IPS-20b (cell line): ENCODE measurements at regions not wholly inside any gene's neighbourhood (a gene's known extent, or its start where the extent isn't known, plus 50 kb on each side); places are given as distances from the start of the nearest gene placed in this dataset.

Source experiments
- H3K27ac ChIP-seq: one replicate; pipeline ENCODE4 v1.5.1; 2013; ENCODE audit warnings: low read length
- H3K27me3 ChIP-seq: 2 replicates; pipeline ENCODE4 v1.6.1; 2013; ENCODE audit warnings: mild to moderate bottlenecking, low read length, inconsistent platforms; ENCODE audit not compliant: insufficient read depth
- H3K36me3 ChIP-seq: 2 replicates; pipeline ENCODE4 v1.6.1; 2013; ENCODE audit warnings: low read depth, mild to moderate bottlenecking, inconsistent platforms, low read length, moderate library complexity; ENCODE audit not compliant: insufficient read depth
- H3K4me1 ChIP-seq: 2 replicates; pipeline ENCODE4 v1.6.1; 2013; ENCODE audit warnings: mild to moderate bottlenecking, control low read depth, inconsistent platforms, low read length, moderate library complexity; ENCODE audit not compliant: insufficient read depth
- H3K4me3 ChIP-seq: 2 replicates; pipeline ENCODE4 v1.5.1; 2013; ENCODE audit warnings: mild to moderate bottlenecking, low read length, inconsistent platforms
- H3K9ac ChIP-seq: 2 replicates; pipeline ENCODE4 v1.6.1; 2013; ENCODE audit warnings: low read depth, mild to moderate bottlenecking, inconsistent platforms, low read length, moderate library complexity
- H3K9me3 ChIP-seq: 2 replicates; pipeline ENCODE4 v1.6.1; 2013; ENCODE audit warnings: mild to moderate bottlenecking, low read depth, low read length, inconsistent platforms; ENCODE audit not compliant: insufficient read depth

GRCh38 chr2:56898986-56899385 lies 715.2 kb downstream of the CCDC85A start:
- Histone ChIP-seq H3K27ac (no peak overlapping the region), H3K27me3 (no peaks in the 10 kb centered on the region), H3K4me3 (no peak overlapping the region), H3K9ac (no peak overlapping the region), H3K9me3 (no peaks in the 10 kb centered on the region), H3K4me1 (no peaks in the 10 kb centered on the region), H3K36me3 (no peaks in the 10 kb centered on the region)

- Histone ChIP-seq H3K36me3 (no peaks in the 10 kb centered on the region), H3K4me3 (no peak overlapping the region)
These were observed 728.7 kb downstream of the CCDC85A start for GRCh38 chr2:56912490-56912889.

GRCh38 chr2:56918790-56919189 lies 735.0 kb downstream of the CCDC85A start:
- H3K9me3 ChIP-seq, result no peaks in the 10 kb centered on the region; the same call in 1 of the 2 replicates
- H3K27me3 ChIP-seq, result no peaks in the 10 kb centered on the region
- no peak overlapping the region for H3K9ac ChIP-seq
- no peaks in the 10 kb centered on the region for H3K36me3 ChIP-seq
- no peaks in the 10 kb centered on the region for H3K4me1 ChIP-seq
- no peak overlapping the region for H3K4me3 ChIP-seq
- H3K27ac ChIP-seq, result no peak overlapping the region

More at GRCh38 chr2:56912490-56912889, 728.7 kb downstream of the CCDC85A start:
- Histone ChIP-seq H3K27me3 (no peaks in the 10 kb centered on the region), H3K9me3 (no peaks in the 10 kb centered on the region; the same call in 1 of the 2 replicates), H3K9ac (no peak overlapping the region), H3K27ac (no peak overlapping the region), H3K4me1 (no peaks in the 10 kb centered on the region)

- H3K27me3 ChIP-seq, result no peaks in the 10 kb centered on the region
- H3K4me1 ChIP-seq, result no peaks in the 10 kb centered on the region; the same call in 1 of the 2 replicates
- no peak overlapping the region for H3K27ac ChIP-seq
- no peak overlapping the region for H3K4me3 ChIP-seq
- H3K9me3 ChIP-seq, result no peaks in the 10 kb centered on the region
- no peak overlapping the region for H3K9ac ChIP-seq
- no peaks in the 10 kb centered on the region for H3K36me3 ChIP-seq
These were observed 750.2 kb downstream of the CCDC85A start for GRCh38 chr2:56933976-56934375.

- Histone ChIP-seq H3K9me3 (no peaks in the 10 kb centered on the region), H3K4me3 (no peak overlapping the region), H3K4me1 (no peaks in the 10 kb centered on the region; the same call in 1 of the 2 replicates), H3K27me3 (no peaks in the 10 kb centered on the region), H3K9ac (no peak overlapping the region), H3K27ac (no peak overlapping the region), H3K36me3 (no peaks in the 10 kb centered on the region)
These were observed 751.1 kb downstream of the CCDC85A start for GRCh38 chr2:56934866-56935265.

- no peak overlapping the region for H3K9ac ChIP-seq
- no peaks in the 10 kb centered on the region for H3K27me3 ChIP-seq
- H3K4me1 ChIP-seq, result no peaks in the 10 kb centered on the region; the same call in 1 of the 2 replicates
- H3K36me3 ChIP-seq, result no peaks in the 10 kb centered on the region
- H3K4me3 ChIP-seq, result no peak overlapping the region
- H3K9me3 ChIP-seq, result no peaks in the 10 kb centered on the region
- no peak overlapping the region for H3K27ac ChIP-seq
These were observed 756.3 kb downstream of the CCDC85A start for GRCh38 chr2:56940054-56940453.

GRCh38 chr2:56952871-56953270 lies 769.1 kb downstream of the CCDC85A start:
- Histone ChIP-seq H3K4me3 (no peak overlapping the region), H3K9me3 (peaks cover 12% of the 10 kb centered on the region), H3K27me3 (no peaks in the 10 kb centered on the region), H3K27ac (no peak overlapping the region), H3K9ac (no peak overlapping the region), H3K36me3 (no peaks in the 10 kb centered on the region), H3K4me1 (no peaks in the 10 kb centered on the region)

- Histone ChIP-seq H3K9ac (no peak overlapping the region), H3K4me1 (no peaks in the 10 kb centered on the region), H3K27ac (no peak overlapping the region), H3K36me3 (no peaks in the 10 kb centered on the region), H3K27me3 (no peaks in the 10 kb centered on the region), H3K4me3 (no peak overlapping the region), H3K9me3 (peaks cover 3% of the 10 kb centered on the region; the same call in 1 of the 2 replicates)
These were observed 776.8 kb downstream of the CCDC85A start for GRCh38 chr2:56960581-56960980.

GRCh38 chr2:56962673-56963072 lies 778.9 kb downstream of the CCDC85A start:
- H3K9ac ChIP-seq, result no peak overlapping the region
- no peaks in the 10 kb centered on the region for H3K9me3 ChIP-seq
- no peak overlapping the region for H3K4me3 ChIP-seq
- no peaks in the 10 kb centered on the region for H3K27me3 ChIP-seq
- no peaks in the 10 kb centered on the region for H3K4me1 ChIP-seq
- H3K27ac ChIP-seq, result no peak overlapping the region
- no peaks in the 10 kb centered on the region for H3K36me3 ChIP-seq

GRCh38 chr2:56969513-56969912 lies 785.7 kb downstream of the CCDC85A start:
- no peaks in the 10 kb centered on the region for H3K27me3 ChIP-seq
- H3K27ac ChIP-seq, result no peak overlapping the region

GRCh38 chr2:56971383-56971974 lies 787.7 kb downstream of the CCDC85A start:
- Histone ChIP-seq H3K4me1 (no peaks in the 10 kb centered on the region), H3K27ac (no peak overlapping the region), H3K9me3 (no peaks in the 10 kb centered on the region; the same call in 1 of the 2 replicates), H3K4me3 (no peak overlapping the region), H3K9ac (no peak overlapping the region), H3K36me3 (no peaks in the 10 kb centered on the region), H3K27me3 (no peaks in the 10 kb centered on the region)

More at GRCh38 chr2:56969513-56969912, 785.7 kb downstream of the CCDC85A start:
- Histone ChIP-seq H3K36me3 (no peaks in the 10 kb centered on the region), H3K9ac (no peak overlapping the region), H3K9me3 (no peaks in the 10 kb centered on the region; the same call in 1 of the 2 replicates), H3K4me3 (no peak overlapping the region), H3K4me1 (no peaks in the 10 kb centered on the region)

GRCh38 chr2:56981554-56981953 lies 797.8 kb downstream of the CCDC85A start:
- H3K27me3 ChIP-seq, result no peaks in the 10 kb centered on the region
- H3K36me3 ChIP-seq, result no peaks in the 10 kb centered on the region
- no peak overlapping the region for H3K4me3 ChIP-seq
- H3K27ac ChIP-seq, result no peak overlapping the region
- H3K4me1 ChIP-seq, result no peaks in the 10 kb centered on the region
- H3K9me3 ChIP-seq, result peaks cover 31% of the 10 kb centered on the region
- H3K9ac ChIP-seq, result no peak overlapping the region
